NCI-H1436 (cell line): ENCODE measurements at regions not wholly inside any gene's neighbourhood (a gene's known extent, or its start where the extent isn't known, plus 50 kb on each side); places are given as distances from the start of the nearest gene placed in this dataset.

Experiments used
- DNase-seq: peaks from one replicate; lab custom pipeline; 2025; lab: John Stamatoyannopoulos, UW

GRCh38 chr15:38647683-38648082, 83.1 kb upstream of the RASGRP1 start:
- DNase-seq, result no peak

- no peak for DNase-seq
These were observed 83.7 kb upstream of the RASGRP1 start for GRCh38 chr15:38648121-38648843.

- no peak for DNase-seq
These were observed 85.8 kb upstream of the RASGRP1 start for GRCh38 chr15:38650384-38650783.

GRCh38 chr15:38650936-38651327, 86.3 kb upstream of the RASGRP1 start:
- DNase-seq, result no peak

- no peak for DNase-seq
These were observed 86.9 kb upstream of the RASGRP1 start for GRCh38 chr15:38651328-38652038.

GRCh38 chr15:38652183-38652794, 87.7 kb upstream of the RASGRP1 start:
- DNase-seq, result no peak

GRCh38 chr15:38652998-38653397, 88.4 kb upstream of the RASGRP1 start:
- no peak for DNase-seq

- DNase-seq, result no peak
These were observed 93.8 kb upstream of the RASGRP1 start for GRCh38 chr15:38658431-38658830.

- DNase-seq, result no peak
These were observed 96.1 kb upstream of the RASGRP1 start for GRCh38 chr15:38660738-38661137.

- no peak for DNase-seq
These were observed 97.6 kb upstream of the RASGRP1 start for GRCh38 chr15:38662033-38662802.

- DNase-seq, result no peak
These were observed 98.2 kb upstream of the RASGRP1 start for GRCh38 chr15:38662805-38663204.

GRCh38 chr15:38665586-38666305, 101.1 kb upstream of the RASGRP1 start:
- no peak for DNase-seq

GRCh38 chr15:38666865-38667510, 102.4 kb upstream of the RASGRP1 start:
- no peak for DNase-seq

- no peak for DNase-seq
These were observed 103.6 kb upstream of the RASGRP1 start for GRCh38 chr15:38667890-38668850.

GRCh38 chr15:38668898-38669391, 104.3 kb upstream of the RASGRP1 start:
- DNase-seq, result no peak

- no peak for DNase-seq
These were observed 105.8 kb upstream of the RASGRP1 start for GRCh38 chr15:38670128-38671005.

- no peak for DNase-seq
These were observed 106.4 kb upstream of the RASGRP1 start for GRCh38 chr15:38671006-38671387.

- DNase-seq, result no peak
These were observed 107.2 kb upstream of the RASGRP1 start for GRCh38 chr15:38671675-38672254.

GRCh38 chr15:38672273-38672672, 107.7 kb upstream of the RASGRP1 start:
- DNase-seq, result no peak
